Neural progenitor cell (in vitro differentiated cells): ENCODE measurements at regions not wholly inside any gene's neighbourhood (a gene's known extent, or its start where the extent isn't known, plus 50 kb on each side); places are given as distances from the start of the nearest gene placed in this dataset.

Experiments
- EZH2 ChIP-seq: fragments of 200-600 bp; sonication (generic); IDR thresholded peaks from 2 replicates; pipeline ENCODE4 v1.6.1; 2017; ENCODE audit warnings: antibody characterized with exemption, mild to moderate bottlenecking, moderate library complexity
- TF ChIP-seq, protein P1 (sequence below): fragments of 200-600 bp; sonication (generic); IDR thresholded peaks from 2 replicates; pipeline ENCODE4 v1.5.1; 2017; ENCODE audit warnings: antibody characterized with exemption, mild to moderate bottlenecking

DNA sequence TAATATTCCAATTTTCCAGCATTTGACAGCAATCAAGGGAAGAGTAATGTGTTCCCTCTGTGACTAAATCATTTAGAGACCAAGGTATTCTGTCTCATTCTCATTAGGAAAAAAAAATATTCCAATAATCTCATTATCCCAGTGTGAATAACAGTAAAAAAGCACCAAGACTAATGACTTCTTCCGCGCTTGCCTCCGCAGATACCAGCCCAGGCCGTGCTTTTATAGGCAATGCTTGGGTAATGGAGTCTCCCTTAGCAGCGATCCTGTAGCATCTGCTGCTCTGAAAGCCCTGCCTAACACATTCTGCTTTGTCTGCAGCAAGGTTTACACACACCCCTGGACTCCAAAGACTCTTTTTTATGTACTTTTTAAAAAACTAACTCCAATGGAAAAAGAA lies 470.0 kb upstream of the CAMK1G start:
- TF ChIP-seq, protein P1, sequence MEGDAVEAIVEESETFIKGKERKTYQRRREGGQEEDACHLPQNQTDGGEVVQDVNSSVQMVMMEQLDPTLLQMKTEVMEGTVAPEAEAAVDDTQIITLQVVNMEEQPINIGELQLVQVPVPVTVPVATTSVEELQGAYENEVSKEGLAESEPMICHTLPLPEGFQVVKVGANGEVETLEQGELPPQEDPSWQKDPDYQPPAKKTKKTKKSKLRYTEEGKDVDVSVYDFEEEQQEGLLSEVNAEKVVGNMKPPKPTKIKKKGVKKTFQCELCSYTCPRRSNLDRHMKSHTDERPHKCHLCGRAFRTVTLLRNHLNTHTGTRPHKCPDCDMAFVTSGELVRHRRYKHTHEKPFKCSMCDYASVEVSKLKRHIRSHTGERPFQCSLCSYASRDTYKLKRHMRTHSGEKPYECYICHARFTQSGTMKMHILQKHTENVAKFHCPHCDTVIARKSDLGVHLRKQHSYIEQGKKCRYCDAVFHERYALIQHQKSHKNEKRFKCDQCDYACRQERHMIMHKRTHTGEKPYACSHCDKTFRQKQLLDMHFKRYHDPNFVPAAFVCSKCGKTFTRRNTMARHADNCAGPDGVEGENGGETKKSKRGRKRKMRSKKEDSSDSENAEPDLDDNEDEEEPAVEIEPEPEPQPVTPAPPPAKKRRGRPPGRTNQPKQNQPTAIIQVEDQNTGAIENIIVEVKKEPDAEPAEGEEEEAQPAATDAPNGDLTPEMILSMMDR = no peak
- TF ChIP-seq EZH2 = no peak
